ENCODE measurements at regions not wholly inside any gene's neighbourhood (a gene's known extent, or its start where the extent isn't known, plus 50 kb on each side); places are given as distances from the start of the nearest gene placed in this dataset.

DNA sequence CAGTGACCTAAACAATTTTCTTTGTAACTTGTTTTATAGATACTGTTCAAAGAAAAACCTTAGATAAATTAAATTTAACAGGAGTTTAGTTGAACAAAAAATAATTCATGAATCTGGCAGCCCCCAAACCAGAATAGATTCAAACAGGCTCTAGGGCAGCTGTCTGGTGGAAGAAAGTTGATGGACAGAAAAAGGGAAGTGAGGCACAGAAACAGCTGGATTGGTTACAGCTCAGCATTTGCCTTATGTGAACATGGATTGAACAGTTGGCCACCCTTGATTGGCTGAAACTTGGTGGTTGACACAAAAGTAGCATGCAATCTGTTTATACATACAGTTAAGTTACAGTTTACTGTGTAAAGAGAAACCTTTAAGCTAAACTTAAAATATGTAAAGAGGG lies 954.3 kb upstream of the FLRT2 start:
- no peaks in the 10 kb centered on the region for H3K4me1 Mint-ChIP-seq
- H3K27ac ChIP-seq (ENCODE audit: low read depth, low read length), result no peak overlapping the region
- intact Hi-C loops (cut with micrococcal nuclease), result no loop called here
- ChIA-PET CTCF (no interaction called here), POLR2A (no interaction called here)
- no peak for DNase-seq
- no peak overlapping the region for H3K27ac Mint-ChIP-seq
- no peaks in the 10 kb centered on the region for H3K9me3 ChIP-seq (ENCODE audit: control insufficient read depth in 2 of 3, low read length in 3 of 3)
- no peak overlapping the region for H3K4me3 ChIP-seq (ENCODE audit: low read length)
- no peak for ATAC-seq
- no peaks in the 10 kb centered on the region for H3K27me3 ChIP-seq (ENCODE audit: control insufficient read depth in 2 of 2, insufficient read depth in 2 of 2, low read length in 2 of 2)
- no peaks in the 10 kb centered on the region for H3K27me3 Mint-ChIP-seq
- H3K36me3 ChIP-seq (ENCODE audit: control insufficient read depth in 2 of 3, insufficient read depth in 3 of 3, low read length in 3 of 3), result no peaks in the 10 kb centered on the region
- H3K4me1 ChIP-seq (ENCODE audit: control insufficient read depth in 2 of 2, insufficient read depth in 2 of 2, low read length in 2 of 2), result no peaks in the 10 kb centered on the region
- H3K4me3 Mint-ChIP-seq, result no peak overlapping the region
- peaks cover 0 to 23% (median 7%) of the 10 kb centered on the region in 11 donors for H3K9me3 Mint-ChIP-seq
- no peaks in the 10 kb centered on the region for H3K36me3 Mint-ChIP-seq

DNA sequence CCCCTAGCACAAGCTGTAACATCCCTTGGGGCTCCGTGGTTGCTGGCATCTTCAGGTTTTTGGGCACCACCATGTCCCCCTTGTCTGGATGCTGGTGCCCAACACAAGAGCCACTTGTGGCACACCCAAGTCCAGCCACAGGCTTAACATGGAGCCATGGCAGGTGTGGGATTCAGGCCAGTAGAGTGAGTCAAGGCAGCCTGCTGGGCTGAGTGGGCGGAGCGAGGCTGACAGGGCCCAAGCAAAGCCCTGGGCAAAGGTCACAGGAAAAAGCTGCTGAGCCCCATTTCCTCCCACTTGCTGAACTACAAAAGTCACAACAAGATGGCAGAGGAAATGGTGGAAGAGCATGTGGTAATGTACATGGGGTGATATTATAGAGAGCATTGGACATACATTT lies 950.7 kb upstream of the FLRT2 start:
- Histone ChIP-seq H3K4me3 (ENCODE audit: low read length) (no peak overlapping the region), H3K9me3 (ENCODE audit: control insufficient read depth in 2 of 3, low read length in 3 of 3) (no peaks in the 10 kb centered on the region), H3K36me3 (ENCODE audit: control insufficient read depth in 2 of 3, insufficient read depth in 3 of 3, low read length in 3 of 3) (no peaks in the 10 kb centered on the region), H3K27ac (ENCODE audit: low read depth, low read length) (no peak overlapping the region), H3K4me1 (ENCODE audit: control insufficient read depth in 2 of 2, insufficient read depth in 2 of 2, low read length in 2 of 2) (no peaks in the 10 kb centered on the region), H3K27me3 (ENCODE audit: control insufficient read depth in 2 of 2, insufficient read depth in 2 of 2, low read length in 2 of 2) (no peaks in the 10 kb centered on the region)
- H3K36me3 Mint-ChIP-seq, result no peaks in the 10 kb centered on the region
- H3K27me3 Mint-ChIP-seq, result no peaks in the 10 kb centered on the region
- ChIA-PET CTCF (no interaction called here), POLR2A (interaction anchor here (0.5 kb wide), 1 partner anchor 1641 kb away, joined by 3 read pairs; no protein-coding TSS in a partner anchor)
- H3K4me3 Mint-ChIP-seq, result no peak overlapping the region
- no peaks in the 10 kb centered on the region for H3K4me1 Mint-ChIP-seq
- H3K27ac Mint-ChIP-seq, result no peak overlapping the region
- ATAC-seq (no peak), DNase-seq (no peak)
- peaks cover 0 to 16% (median 6%) of the 10 kb centered on the region in 11 donors for H3K9me3 Mint-ChIP-seq
- intact Hi-C loops (cut with micrococcal nuclease), result no loop called here

GRCh38 chr14:84581041-84581440 lies 948.9 kb upstream of the FLRT2 start:
- CTCF ChIA-PET, result no interaction called here

DNA sequence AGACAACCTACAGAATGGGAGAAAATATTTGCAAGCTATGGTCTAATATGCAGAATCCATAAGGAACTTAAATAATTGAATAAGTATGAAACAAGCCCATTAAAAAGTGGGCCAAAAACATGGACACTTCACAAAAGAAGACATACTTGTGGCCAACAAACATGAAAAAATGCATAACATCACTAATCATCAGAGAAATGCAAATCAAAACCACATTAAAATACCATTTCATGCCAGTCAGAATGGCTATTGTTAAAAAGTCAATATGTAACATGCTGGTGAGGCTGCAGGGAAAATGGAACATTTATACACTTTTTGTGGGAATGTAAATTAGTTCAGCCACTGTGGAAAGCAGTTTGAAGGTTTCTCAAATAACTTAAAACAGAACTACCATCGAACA lies 945.4 kb upstream of the FLRT2 start:
- Histone ChIP-seq H3K36me3 (ENCODE audit: control insufficient read depth in 2 of 3, insufficient read depth in 3 of 3, low read length in 3 of 3) (no peaks in the 10 kb centered on the region), H3K9me3 (ENCODE audit: control insufficient read depth in 2 of 3, low read length in 3 of 3) (no peaks in the 10 kb centered on the region), H3K27ac (ENCODE audit: low read depth, low read length) (no peak overlapping the region), H3K4me1 (ENCODE audit: control insufficient read depth in 2 of 2, insufficient read depth in 2 of 2, low read length in 2 of 2) (no peaks in the 10 kb centered on the region), H3K27me3 (ENCODE audit: control insufficient read depth in 2 of 2, insufficient read depth in 2 of 2, low read length in 2 of 2) (no peaks in the 10 kb centered on the region), H3K4me3 (ENCODE audit: low read length) (no peak overlapping the region)
- intact Hi-C loops (cut with micrococcal nuclease), result no loop called here
- POLR2A ChIA-PET, result no interaction called here
- no peak for ATAC-seq
- CTCF ChIA-PET, result no interaction called here
- Mint-ChIP-seq H3K4me1 (no peaks in the 10 kb centered on the region), H3K27me3 (no peaks in the 10 kb centered on the region), H3K27ac (no peak overlapping the region), H3K36me3 (no peaks in the 10 kb centered on the region), H3K4me3 (no peak overlapping the region), H3K9me3 (peaks cover 0 to 28% (median 7%) of the 10 kb centered on the region in 11 donors)
- DNase-seq, result no peak

More at GRCh38 chr14:84581041-84581440, 948.9 kb upstream of the FLRT2 start:
- Mint-ChIP-seq H3K9me3 (peaks cover 0 to 23% (median 7%) of the 10 kb centered on the region in 11 donors), H3K36me3 (no peaks in the 10 kb centered on the region), H3K4me3 (no peak overlapping the region), H3K4me1 (no peaks in the 10 kb centered on the region), H3K27ac (no peak overlapping the region), H3K27me3 (no peaks in the 10 kb centered on the region)
- DNase-seq, result no peak
- H3K4me3 ChIP-seq (ENCODE audit: low read length), result no peak overlapping the region
- H3K27me3 ChIP-seq (ENCODE audit: control insufficient read depth in 2 of 2, insufficient read depth in 2 of 2, low read length in 2 of 2), result no peaks in the 10 kb centered on the region
- no peaks in the 10 kb centered on the region for H3K9me3 ChIP-seq (ENCODE audit: control insufficient read depth in 2 of 3, low read length in 3 of 3)
- intact Hi-C loops (cut with micrococcal nuclease), result no loop called here
- H3K27ac ChIP-seq (ENCODE audit: low read depth, low read length), result no peak overlapping the region
- no peaks in the 10 kb centered on the region for H3K36me3 ChIP-seq (ENCODE audit: control insufficient read depth in 2 of 3, insufficient read depth in 3 of 3, low read length in 3 of 3)
- no peak for ATAC-seq
- POLR2A ChIA-PET, result no interaction called here
- H3K4me1 ChIP-seq (ENCODE audit: control insufficient read depth in 2 of 2, insufficient read depth in 2 of 2, low read length in 2 of 2), result no peaks in the 10 kb centered on the region

DNA sequence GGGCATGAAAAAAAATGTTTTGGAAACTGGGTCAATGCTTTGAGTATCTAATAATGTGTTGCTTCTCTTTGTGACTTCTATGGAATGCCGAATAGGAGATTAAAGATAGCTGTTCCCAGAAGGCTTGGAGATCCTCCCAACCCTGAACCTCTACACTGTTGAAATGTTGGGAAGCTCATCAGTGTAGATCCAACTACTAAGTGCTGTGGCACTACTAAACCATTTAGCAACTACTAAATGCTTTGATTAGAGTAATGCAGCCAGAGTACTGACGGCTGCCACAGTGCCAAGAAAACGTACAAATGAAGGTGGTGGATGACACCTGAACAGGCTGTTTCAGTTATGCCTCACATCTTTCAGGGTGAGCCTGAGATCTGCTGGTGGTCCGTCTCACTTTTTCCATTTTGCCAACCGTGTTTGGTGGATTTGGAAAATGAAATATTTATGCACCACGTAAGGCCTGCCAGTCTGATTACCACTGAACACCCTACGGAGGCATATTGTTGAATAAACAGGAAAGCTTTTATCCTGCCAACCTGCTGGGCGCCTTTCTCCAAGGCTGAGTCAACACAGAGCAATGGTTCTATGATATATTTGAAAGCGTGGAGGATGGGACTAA lies 938.0 kb upstream of the FLRT2 start:
- H3K27ac Mint-ChIP-seq, result no peak overlapping the region
- H3K4me3 Mint-ChIP-seq, result no peak overlapping the region
- H3K27me3 Mint-ChIP-seq, result no peaks in the 10 kb centered on the region
- no peaks in the 10 kb centered on the region for H3K36me3 Mint-ChIP-seq
- H3K9me3 Mint-ChIP-seq, result peaks cover 0 to 12% (median 7%) of the 10 kb centered on the region in 11 donors
- Histone ChIP-seq H3K27ac (ENCODE audit: low read depth, low read length) (no peak overlapping the region), H3K4me1 (ENCODE audit: control insufficient read depth in 2 of 2, insufficient read depth in 2 of 2, low read length in 2 of 2) (no peaks in the 10 kb centered on the region), H3K27me3 (ENCODE audit: control insufficient read depth in 2 of 2, insufficient read depth in 2 of 2, low read length in 2 of 2) (no peaks in the 10 kb centered on the region), H3K4me3 (ENCODE audit: low read length) (no peak overlapping the region), H3K36me3 (ENCODE audit: control insufficient read depth in 2 of 3, insufficient read depth in 3 of 3, low read length in 3 of 3) (no peaks in the 10 kb centered on the region), H3K9me3 (ENCODE audit: control insufficient read depth in 2 of 3, low read length in 3 of 3) (no peaks in the 10 kb centered on the region)
- POLR2A ChIA-PET, result no interaction called here
- H3K4me1 Mint-ChIP-seq, result no peaks in the 10 kb centered on the region
- DNase-seq (no peak), ATAC-seq (no peak)
- CTCF ChIA-PET, result no interaction called here
- intact Hi-C loops (cut with micrococcal nuclease), result no loop called here

- POLR2A ChIA-PET, result no interaction called here
- Histone ChIP-seq H3K27ac (ENCODE audit: low read depth, low read length) (no peak overlapping the region), H3K27me3 (ENCODE audit: control insufficient read depth in 2 of 2, insufficient read depth in 2 of 2, low read length in 2 of 2) (no peaks in the 10 kb centered on the region), H3K36me3 (ENCODE audit: control insufficient read depth in 2 of 3, insufficient read depth in 3 of 3, low read length in 3 of 3) (no peaks in the 10 kb centered on the region), H3K4me3 (ENCODE audit: low read length) (no peak overlapping the region), H3K4me1 (ENCODE audit: control insufficient read depth in 2 of 2, insufficient read depth in 2 of 2, low read length in 2 of 2) (no peaks in the 10 kb centered on the region), H3K9me3 (ENCODE audit: control insufficient read depth in 2 of 3, low read length in 3 of 3) (no peaks in the 10 kb centered on the region)
- Mint-ChIP-seq H3K27me3 (no peaks in the 10 kb centered on the region), H3K4me3 (no peak overlapping the region), H3K4me1 (no peaks in the 10 kb centered on the region), H3K27ac (no peak overlapping the region), H3K36me3 (no peaks in the 10 kb centered on the region), H3K9me3 (peaks cover 0 to 11% (median 4%) of the 10 kb centered on the region in 11 donors)
- ATAC-seq (no peak), DNase-seq (no peak)
- intact Hi-C loops (cut with micrococcal nuclease), result no loop called here
- CTCF ChIA-PET, result no interaction called here
These were observed 937.2 kb upstream of the FLRT2 start for GRCh38 chr14:84592770-84593169.

GRCh38 chr14:84610086-84610485 lies 919.9 kb upstream of the FLRT2 start:
- Mint-ChIP-seq H3K4me1 (no peaks in the 10 kb centered on the region), H3K9me3 (peaks cover 0 to 7% (median 1%) of the 10 kb centered on the region in 11 donors), H3K27me3 (no peaks in the 10 kb centered on the region), H3K27ac (no peak overlapping the region), H3K36me3 (no peaks in the 10 kb centered on the region), H3K4me3 (no peak overlapping the region)
- Histone ChIP-seq H3K27me3 (ENCODE audit: control insufficient read depth in 2 of 2, insufficient read depth in 2 of 2, low read length in 2 of 2) (no peaks in the 10 kb centered on the region), H3K4me3 (ENCODE audit: low read length) (no peak overlapping the region), H3K36me3 (ENCODE audit: control insufficient read depth in 2 of 3, insufficient read depth in 3 of 3, low read length in 3 of 3) (no peaks in the 10 kb centered on the region), H3K4me1 (ENCODE audit: control insufficient read depth in 2 of 2, insufficient read depth in 2 of 2, low read length in 2 of 2) (no peaks in the 10 kb centered on the region), H3K9me3 (ENCODE audit: control insufficient read depth in 2 of 3, low read length in 3 of 3) (no peaks in the 10 kb centered on the region), H3K27ac (ENCODE audit: low read depth, low read length) (no peak overlapping the region)
- intact Hi-C loops (cut with micrococcal nuclease), result no loop called here
- CTCF ChIA-PET, result no interaction called here
- POLR2A ChIA-PET, result no interaction called here
- ATAC-seq (no peak), DNase-seq (no peak)

Measured in naive thymus-derived CD4-positive, alpha-beta T cell (primary cell).